GM13977 (cell line): ENCODE measurements at regions not wholly inside any gene's neighbourhood (a gene's known extent, or its start where the extent isn't known, plus 50 kb on each side); places are given as distances from the start of the nearest gene placed in this dataset.

ENCODE experiments used
- DNase-seq: peaks from one replicate; pipeline ENCODE4 v3.0.0; 2012; ENCODE audit warnings: low spot score
- in situ Hi-C: fragments of 300-500 bp; cut with MboI; formaldehyde crosslinking; loops from one replicate; pipeline ENCODE4 v1.12.0; 2022; ENCODE audit warnings: low sequenced_read_pairs, low pct_unique_long_range_greater_than_20kb, mixed read lengths, inconsistent platforms; ENCODE audit not compliant: unreplicated experiment
- TF ChIP-seq, protein P1 (sequence below): IDR thresholded peaks from 2 replicates; pipeline ENCODE4 v1.5.1; 2012; ENCODE audit warnings: mild to moderate bottlenecking, control low read depth; ENCODE audit not compliant: insufficient read depth; ENCODE audit errors: extremely low read depth, missing control alignments

DNA sequence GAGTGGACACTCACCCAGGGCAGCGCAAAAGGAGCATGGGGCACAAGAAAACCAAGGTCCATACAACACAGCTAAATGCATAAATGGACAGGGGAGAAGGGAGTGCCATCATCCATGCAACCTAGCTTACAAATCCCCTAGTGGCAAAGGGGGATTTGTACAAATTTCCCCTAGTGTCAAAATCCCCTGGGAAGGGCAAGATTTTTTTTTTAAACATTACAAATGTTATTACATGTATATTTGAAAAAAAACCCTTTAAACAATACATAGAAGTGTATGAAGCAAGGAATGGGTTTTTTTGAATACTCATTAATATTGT, 89.6 kb upstream of the IVNS1ABP start:
- peak; percentile 20 for DNase-seq
- in situ Hi-C loops = no loop called here
- TF ChIP-seq, protein P1, sequence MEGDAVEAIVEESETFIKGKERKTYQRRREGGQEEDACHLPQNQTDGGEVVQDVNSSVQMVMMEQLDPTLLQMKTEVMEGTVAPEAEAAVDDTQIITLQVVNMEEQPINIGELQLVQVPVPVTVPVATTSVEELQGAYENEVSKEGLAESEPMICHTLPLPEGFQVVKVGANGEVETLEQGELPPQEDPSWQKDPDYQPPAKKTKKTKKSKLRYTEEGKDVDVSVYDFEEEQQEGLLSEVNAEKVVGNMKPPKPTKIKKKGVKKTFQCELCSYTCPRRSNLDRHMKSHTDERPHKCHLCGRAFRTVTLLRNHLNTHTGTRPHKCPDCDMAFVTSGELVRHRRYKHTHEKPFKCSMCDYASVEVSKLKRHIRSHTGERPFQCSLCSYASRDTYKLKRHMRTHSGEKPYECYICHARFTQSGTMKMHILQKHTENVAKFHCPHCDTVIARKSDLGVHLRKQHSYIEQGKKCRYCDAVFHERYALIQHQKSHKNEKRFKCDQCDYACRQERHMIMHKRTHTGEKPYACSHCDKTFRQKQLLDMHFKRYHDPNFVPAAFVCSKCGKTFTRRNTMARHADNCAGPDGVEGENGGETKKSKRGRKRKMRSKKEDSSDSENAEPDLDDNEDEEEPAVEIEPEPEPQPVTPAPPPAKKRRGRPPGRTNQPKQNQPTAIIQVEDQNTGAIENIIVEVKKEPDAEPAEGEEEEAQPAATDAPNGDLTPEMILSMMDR = no peak

DNA sequence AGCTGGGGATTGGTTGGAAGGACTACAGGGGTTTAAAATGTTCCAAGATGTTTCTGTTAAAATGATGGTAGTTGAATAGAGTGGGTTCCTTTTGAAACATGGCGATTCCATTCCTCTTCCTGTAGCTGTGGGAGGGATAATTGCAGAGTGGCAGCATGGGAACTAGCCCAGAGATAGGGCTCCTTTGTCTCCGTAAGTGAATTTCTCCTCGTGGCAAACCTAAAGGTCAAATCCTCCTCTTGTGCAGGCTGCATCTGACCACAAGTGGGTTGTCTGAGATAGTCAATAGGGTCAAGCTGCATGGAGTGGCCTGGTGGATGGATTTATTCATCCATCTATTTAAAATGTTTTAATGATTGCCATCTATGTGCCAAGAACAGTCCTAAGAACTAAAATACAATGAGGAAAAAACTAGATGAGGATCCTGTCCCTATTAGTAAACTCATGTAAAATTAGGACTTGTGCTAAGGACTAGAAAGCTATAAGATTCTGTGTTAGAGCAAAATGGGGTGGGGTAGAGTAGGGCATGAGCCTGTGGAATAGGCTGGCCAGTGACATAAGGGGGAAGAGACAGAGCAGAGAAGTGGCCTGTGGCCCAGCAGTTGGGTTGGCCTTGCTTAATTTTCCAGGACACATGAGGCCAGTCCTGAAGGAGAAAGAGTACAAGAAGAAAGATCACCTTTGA, 89.1 kb upstream of the IVNS1ABP start:
- in situ Hi-C loops = no loop called here
- TF ChIP-seq, protein P1 = no peak
- DNase-seq = no peak

DNA sequence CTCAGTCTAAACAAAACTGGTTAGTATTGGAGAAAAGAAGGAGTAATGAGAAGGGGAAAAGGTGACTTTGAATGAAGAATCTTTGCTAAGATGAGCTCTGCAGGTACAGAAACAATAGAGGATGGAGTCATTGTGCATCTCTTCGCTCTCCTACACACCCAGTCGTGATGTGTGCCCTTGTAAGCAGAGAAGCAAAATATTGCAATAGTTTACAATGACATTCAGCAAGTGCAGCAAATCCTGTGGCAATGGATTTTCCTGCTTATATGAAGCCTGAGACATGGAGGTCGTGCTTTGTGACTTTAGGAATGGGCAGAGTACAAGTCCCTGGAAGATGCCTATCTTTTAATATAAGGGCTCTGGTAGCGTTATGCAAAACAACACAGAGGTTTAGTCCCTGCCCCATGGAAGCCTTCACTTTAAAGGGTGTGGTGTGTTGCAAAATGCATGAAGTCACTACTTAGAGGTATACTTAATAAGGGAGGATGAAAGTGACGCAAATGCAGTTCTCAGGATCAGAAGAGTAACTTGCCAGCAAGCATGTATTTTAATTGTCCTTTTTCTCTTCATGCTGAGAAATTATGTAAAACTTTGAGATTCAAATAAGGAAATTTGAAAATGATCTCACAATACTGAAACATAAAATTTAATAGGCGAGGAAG, 88.0 kb upstream of the IVNS1ABP start:
- DNase-seq = no peak
- TF ChIP-seq, protein P1 = no peak
- in situ Hi-C loops = no loop called here

DNA sequence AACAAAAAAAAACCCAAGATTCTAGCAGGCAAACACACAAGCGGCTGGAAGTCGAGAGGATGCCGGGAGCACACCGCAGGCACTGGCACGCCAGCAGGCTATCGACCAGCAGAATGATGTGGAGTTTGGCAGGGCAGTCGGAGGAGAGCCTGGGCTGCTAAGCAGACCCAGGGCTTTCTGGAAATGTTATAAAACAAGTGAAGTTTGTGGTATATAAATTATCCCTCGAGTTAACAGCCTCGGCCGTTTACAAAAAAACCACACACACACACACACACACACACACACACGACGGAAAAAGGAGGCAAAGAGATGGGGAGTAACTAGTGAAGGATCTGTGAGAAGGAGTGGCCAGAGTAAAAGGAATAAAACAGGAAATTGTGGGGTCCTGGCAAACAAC, 87.2 kb upstream of the IVNS1ABP start:
- in situ Hi-C loops = no loop called here
- TF ChIP-seq, protein P1 = no peak
- no peak for DNase-seq

DNA sequence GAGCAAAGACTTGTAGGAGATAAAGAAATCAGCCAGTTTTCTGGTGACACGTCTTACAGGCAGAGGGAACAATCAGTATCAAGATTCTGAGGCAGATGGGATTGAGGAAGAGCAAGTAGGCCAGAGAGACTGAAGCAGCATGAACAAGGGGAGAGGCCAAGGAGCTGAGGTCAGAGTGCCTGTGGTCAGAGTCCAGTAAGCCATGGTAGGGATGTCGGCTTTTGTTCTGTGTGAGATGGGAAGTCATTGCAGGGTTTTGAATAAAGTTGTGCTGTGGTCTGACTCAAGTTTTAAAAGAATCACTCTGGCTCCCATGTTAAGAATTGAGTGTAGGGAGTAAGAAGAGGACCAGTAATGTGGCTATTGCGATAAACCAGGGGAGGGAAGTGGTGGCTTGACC, 85.9 kb upstream of the IVNS1ABP start:
- no peak for DNase-seq
- in situ Hi-C loops = no loop called here
- TF ChIP-seq, protein P1 = no peak

DNA sequence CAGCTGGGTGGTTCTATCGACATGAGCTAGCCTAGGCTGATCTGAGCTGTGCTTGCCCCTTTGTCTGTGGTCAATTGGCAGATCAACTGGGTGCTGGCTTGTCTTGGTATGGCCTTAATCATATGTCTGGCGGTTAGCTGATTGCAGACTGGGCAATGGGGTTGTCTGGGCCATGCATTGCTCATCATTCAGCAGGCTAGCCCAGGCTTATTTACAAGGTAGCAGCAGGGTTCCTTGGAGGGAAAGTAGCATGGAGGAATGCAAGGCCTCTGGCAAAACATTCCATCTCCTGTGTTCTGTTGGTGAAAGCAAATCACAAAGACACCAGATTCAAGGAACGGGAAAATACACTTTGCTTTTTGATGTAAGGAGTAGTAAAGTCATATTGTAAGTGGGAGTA, 84.0 kb upstream of the IVNS1ABP start:
- DNase-seq = no peak
- TF ChIP-seq, protein P1 = no peak
- in situ Hi-C loops = no loop called here
